ENCODE measurements at regions not wholly inside any gene's neighbourhood (a gene's known extent, or its start where the extent isn't known, plus 50 kb on each side); places are given as distances from the start of the nearest gene placed in this dataset.

GRCh38 chr2:16359961-16360360, 305.7 kb downstream of the CYRIA start:
- no peaks in the 10 kb centered on the region for H3K9me3 ChIP-seq
- H3K4me1 ChIP-seq = no peaks in the 10 kb centered on the region
- H3K36me3 ChIP-seq = no peaks in the 10 kb centered on the region
- H3K27ac ChIP-seq = no peak overlapping the region
- DNase-seq = no peak
- 90 to 98% methylated on average over 1 of the region's 1 CpG for WGBS, 2 donors
- intact Hi-C loops (cut with DNase I) = no loop called here
- no peak for TF ChIP-seq EP300 (IDR thresholded peaks at IDR 0.05)
- TF ChIP-seq POLR2AphosphoS5 (IDR thresholded peaks at IDR 0.05) = no peak
- no peak for TF ChIP-seq POLR2A (IDR thresholded peaks at IDR 0.05)
- TF ChIP-seq CTCF (IDR thresholded peaks at IDR 0.05) = no peak
- no peak overlapping the region for H3K4me3 ChIP-seq
- H3K27me3 ChIP-seq = no peaks in the 10 kb centered on the region

DNA sequence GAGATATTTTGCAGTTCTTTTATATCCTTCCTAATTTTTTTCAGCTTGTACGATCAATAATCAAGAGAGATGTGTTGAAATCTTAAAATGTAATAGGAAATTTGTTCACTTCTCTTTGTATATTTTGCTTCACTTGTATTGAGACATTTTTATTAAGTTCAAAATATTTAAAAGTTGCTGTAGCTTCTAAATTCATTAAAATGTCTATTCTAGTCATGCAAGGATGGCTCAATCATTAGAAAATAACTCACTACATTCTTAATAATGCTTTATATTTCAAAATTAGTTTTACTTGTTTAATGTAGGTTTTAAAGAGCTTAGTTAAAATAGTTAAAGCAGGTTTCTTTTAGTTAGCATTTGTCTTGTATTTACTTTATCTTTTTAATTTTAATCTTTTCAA, 308.4 kb downstream of the CYRIA start:
- Histone ChIP-seq H3K4me1 (no peaks in the 10 kb centered on the region), H3K36me3 (no peaks in the 10 kb centered on the region), H3K9me3 (no peaks in the 10 kb centered on the region), H3K4me3 (no peak overlapping the region), H3K27ac (no peak overlapping the region), H3K27me3 (no peaks in the 10 kb centered on the region)
- intact Hi-C loops (cut with DNase I) = no loop called here
- 93% methylated on average over 1 of the region's 1 CpG for WGBS, 2 donors
- no peak for DNase-seq
- TF ChIP-seq EP300 (IDR thresholded peaks at IDR 0.05) (no peak), CTCF (IDR thresholded peaks at IDR 0.05) (no peak), POLR2AphosphoS5 (IDR thresholded peaks at IDR 0.05) (no peak), POLR2A (IDR thresholded peaks at IDR 0.05) (no peak)

DNA sequence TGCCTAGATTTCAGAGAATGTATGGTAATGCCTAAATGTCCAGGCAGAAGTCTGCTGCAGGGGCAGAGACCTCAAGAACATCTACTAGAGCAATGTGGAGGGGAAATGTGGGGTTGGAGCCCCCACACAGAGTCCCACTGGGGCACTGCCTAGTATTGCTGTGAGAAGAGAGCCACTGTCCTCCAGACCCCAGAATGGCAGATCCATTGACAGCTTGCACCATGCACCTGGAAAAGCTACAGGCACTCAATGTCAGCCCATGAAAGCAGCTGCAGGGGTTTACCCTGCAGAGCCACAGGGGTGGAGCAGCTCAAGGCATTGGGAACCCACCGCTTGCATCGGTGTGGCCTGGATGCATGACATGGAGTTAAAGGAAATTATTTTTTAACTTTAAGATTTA, 314.1 kb downstream of the CYRIA start:
- Histone ChIP-seq H3K36me3 (no peaks in the 10 kb centered on the region), H3K9me3 (peaks cover 0 to 3% (median 0%) of the 10 kb centered on the region in 4 donors), H3K27ac (no peak overlapping the region), H3K4me1 (no peaks in the 10 kb centered on the region), H3K4me3 (no peak overlapping the region), H3K27me3 (no peaks in the 10 kb centered on the region)
- DNase-seq = no peak
- WGBS, 2 donors = 98 to 99% methylated on average over 2 of the region's 2 CpGs
- intact Hi-C loops (cut with DNase I) = no loop called here
- no peak for TF ChIP-seq POLR2A (IDR thresholded peaks at IDR 0.05)
- TF ChIP-seq POLR2AphosphoS5 (IDR thresholded peaks at IDR 0.05) = no peak
- no peak for TF ChIP-seq EP300 (IDR thresholded peaks at IDR 0.05)
- TF ChIP-seq CTCF (IDR thresholded peaks at IDR 0.05) = no peak

- H3K27ac ChIP-seq = no peak overlapping the region
- TF ChIP-seq POLR2AphosphoS5 (IDR thresholded peaks at IDR 0.05) = no peak
- TF ChIP-seq POLR2A (IDR thresholded peaks at IDR 0.05) = no peak
- TF ChIP-seq EP300 (IDR thresholded peaks at IDR 0.05) = no peak
- no peak for DNase-seq
- H3K36me3 ChIP-seq = no peaks in the 10 kb centered on the region
- no peaks in the 10 kb centered on the region for H3K4me1 ChIP-seq
- H3K4me3 ChIP-seq = no peak overlapping the region
- peaks cover 0 to 3% (median 0%) of the 10 kb centered on the region in 4 donors for H3K9me3 ChIP-seq
- intact Hi-C loops (cut with DNase I) = no loop called here
- H3K27me3 ChIP-seq = no peaks in the 10 kb centered on the region
Measured at GRCh38 chr2:16351137-16351536, 314.5 kb downstream of the CYRIA start.

GRCh38 chr2:16350211-16350610, 315.4 kb downstream of the CYRIA start:
- H3K27me3 ChIP-seq = no peaks in the 10 kb centered on the region
- H3K4me3 ChIP-seq = no peak overlapping the region
- H3K36me3 ChIP-seq = no peaks in the 10 kb centered on the region
- no peak overlapping the region for H3K27ac ChIP-seq
- intact Hi-C loops (cut with DNase I) = no loop called here
- no peaks in the 10 kb centered on the region for H3K4me1 ChIP-seq
- TF ChIP-seq CTCF (IDR thresholded peaks at IDR 0.05) = no peak
- no peak for TF ChIP-seq POLR2A (IDR thresholded peaks at IDR 0.05)
- no peak for TF ChIP-seq EP300 (IDR thresholded peaks at IDR 0.05)
- TF ChIP-seq POLR2AphosphoS5 (IDR thresholded peaks at IDR 0.05) = no peak
- peaks cover 0 to 3% (median under 1%) of the 10 kb centered on the region in 4 donors for H3K9me3 ChIP-seq
- no peak for DNase-seq
- 64 to 75% methylated on average over 3 of the region's 3 CpGs for WGBS, 2 donors

Data from sigmoid colon (tissue), 6 donors.